ENCODE measurements at regions not wholly inside any gene's neighbourhood (a gene's known extent, or its start where the extent isn't known, plus 50 kb on each side); places are given as distances from the start of the nearest gene placed in this dataset.

DNA sequence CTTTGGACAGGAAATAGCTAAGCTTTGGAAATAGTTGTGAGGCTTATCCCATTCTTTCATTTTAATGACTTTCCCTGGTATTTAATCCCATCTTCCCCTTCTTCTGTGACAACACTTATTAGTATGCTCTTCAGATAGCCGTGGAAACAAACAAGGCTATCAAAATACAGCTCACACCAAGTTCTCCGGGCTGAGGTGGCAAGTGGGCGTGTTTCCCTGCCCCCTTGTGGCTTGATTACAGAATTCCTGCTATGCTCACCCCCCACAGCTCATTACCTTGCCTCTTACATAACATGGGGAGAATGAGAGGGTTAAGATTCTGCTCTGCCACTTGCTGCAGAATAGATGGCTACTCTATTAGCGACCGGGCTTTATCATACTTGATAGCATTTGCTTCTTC lies 437.1 kb upstream of the TLE4 start:
- no peak overlapping the region for H3K4me3 ChIP-seq
- no peak overlapping the region for H3K27ac ChIP-seq
- no peak for TF ChIP-seq CTCF (IDR thresholded peaks at IDR 0.05)
- DNase-seq (ENCODE audit: low spot score): no peak

DNA sequence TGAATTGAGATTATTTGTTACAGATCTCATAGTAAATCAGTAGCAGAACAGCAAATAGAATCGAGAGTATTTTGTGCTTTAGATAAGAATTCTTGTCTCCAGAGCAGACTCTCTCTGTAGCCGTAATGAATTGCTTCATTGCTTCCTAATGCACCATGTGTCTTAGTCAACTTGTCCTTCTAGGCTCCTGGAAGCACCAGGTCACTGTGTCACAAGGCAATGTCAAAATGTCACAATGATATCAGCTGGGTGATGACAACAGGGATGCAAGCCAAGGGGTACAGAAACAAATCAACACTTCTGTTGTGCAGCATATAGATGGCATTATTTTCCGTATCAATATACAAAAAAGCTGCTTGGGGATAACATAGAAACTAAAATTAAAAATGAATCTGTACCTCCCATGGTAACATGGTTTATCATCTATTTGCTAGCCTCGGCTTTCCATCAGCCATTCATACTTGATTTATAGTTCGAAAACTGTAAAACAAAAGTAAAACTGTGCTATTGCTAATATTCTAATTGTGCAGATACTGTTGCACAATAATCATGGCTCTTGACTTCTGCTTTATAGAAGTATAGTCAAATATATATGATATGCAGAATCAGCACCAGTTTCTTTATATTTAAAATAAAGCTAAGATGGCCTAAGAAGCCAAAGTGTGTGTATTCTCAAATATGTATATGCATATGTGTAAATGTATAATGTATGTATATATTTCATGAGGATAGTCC lies 435.9 kb upstream of the TLE4 start:
- no peak for TF ChIP-seq CTCF (IDR thresholded peaks at IDR 0.05)
- DNase-seq (ENCODE audit: low spot score): no peak
- H3K4me3 ChIP-seq: no peak overlapping the region
- no peak overlapping the region for H3K27ac ChIP-seq

DNA sequence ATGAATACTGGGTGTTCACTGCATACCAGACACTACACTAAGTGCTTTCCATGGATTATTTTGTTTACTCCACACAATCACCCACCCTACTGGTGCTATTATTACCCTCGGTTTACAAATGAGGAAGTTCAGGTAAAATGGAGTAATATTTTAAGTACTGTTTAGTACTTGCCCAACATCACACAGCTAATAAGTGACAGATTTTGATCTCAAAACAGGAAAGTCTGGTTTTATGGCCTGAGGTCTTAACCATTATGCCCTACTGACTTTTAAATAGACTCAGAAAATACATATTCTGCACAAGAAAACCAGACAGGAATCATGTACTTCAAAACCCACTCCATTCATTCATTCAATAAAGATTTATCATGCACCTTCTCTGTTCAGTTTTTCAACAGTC lies 431.0 kb upstream of the TLE4 start:
- no peak overlapping the region for H3K4me3 ChIP-seq
- H3K27ac ChIP-seq: no peak overlapping the region
- DNase-seq (ENCODE audit: low spot score): no peak
- no peak for TF ChIP-seq CTCF (IDR thresholded peaks at IDR 0.05)

GRCh38 chr9:79143211-79143610 lies 428.6 kb upstream of the TLE4 start:
- DNase-seq (ENCODE audit: low spot score): no peak
- Histone ChIP-seq H3K4me3 (no peak overlapping the region), H3K27ac (no peak overlapping the region)
- TF ChIP-seq CTCF (IDR thresholded peaks at IDR 0.05): no peak

GRCh38 chr9:79145442-79145841 lies 426.3 kb upstream of the TLE4 start:
- no peak for DNase-seq (ENCODE audit: low spot score)
- TF ChIP-seq CTCF (IDR thresholded peaks at IDR 0.05): no peak
- H3K27ac ChIP-seq: no peak overlapping the region
- no peak overlapping the region for H3K4me3 ChIP-seq

DNA sequence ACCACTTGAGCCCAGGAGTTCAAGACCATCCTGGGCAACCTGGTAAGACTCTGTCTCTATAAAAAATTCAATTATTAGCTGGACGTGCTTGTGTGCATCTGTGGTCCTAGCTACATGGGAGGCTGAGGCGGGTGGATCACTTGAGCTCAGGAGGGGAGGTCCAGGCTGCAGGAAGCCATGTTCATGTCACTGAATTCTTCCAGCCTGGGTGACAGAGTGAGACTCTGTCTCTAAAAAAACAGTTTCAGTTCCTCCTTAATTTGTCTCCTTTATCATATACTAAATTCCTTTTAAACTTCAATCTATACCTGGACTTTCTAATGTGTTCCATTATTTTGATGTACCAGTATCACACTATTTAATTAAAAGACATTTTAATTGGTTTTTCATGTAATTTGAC lies 422.2 kb upstream of the TLE4 start:
- no peak overlapping the region for H3K4me3 ChIP-seq
- H3K27ac ChIP-seq: no peak overlapping the region
- no peak for DNase-seq (ENCODE audit: low spot score)
- TF ChIP-seq CTCF (IDR thresholded peaks at IDR 0.05): no peak

GRCh38 chr9:79151791-79152190 lies 420.0 kb upstream of the TLE4 start:
- DNase-seq (ENCODE audit: low spot score): no peak
- TF ChIP-seq CTCF (IDR thresholded peaks at IDR 0.05): no peak
- Histone ChIP-seq H3K27ac (no peak overlapping the region), H3K4me3 (no peak overlapping the region)

Measured in coronary artery (tissue), 2 donors.